Type B pancreatic cell (in vitro differentiated cells): ENCODE measurements at regions not wholly inside any gene's neighbourhood (a gene's known extent, or its start where the extent isn't known, plus 50 kb on each side); places are given as distances from the start of the nearest gene placed in this dataset.

Source experiments
- DNase-seq: peaks from one replicate; pipeline ENCODE4 v3.0.0; 2021; ENCODE audit warnings: mixed read lengths; ENCODE audit not compliant: unreplicated experiment; ENCODE audit errors: extremely low spot score
- H3K27ac Mint-ChIP-seq: 2 replicates; pipeline ENCODE4 v1.8.0; 2021; ENCODE audit warnings: mild to moderate bottlenecking, mixed read lengths
- H3K27me3 Mint-ChIP-seq: 2 replicates; pipeline ENCODE4 v1.8.0; 2021; ENCODE audit warnings: mixed read lengths
- H3K36me3 Mint-ChIP-seq: 2 replicates; pipeline ENCODE4 v1.8.0; 2021; ENCODE audit warnings: mixed read lengths
- H3K4me1 Mint-ChIP-seq: one replicate; pipeline ENCODE4 v1.8.0; 2021; ENCODE audit warnings: mixed read lengths; ENCODE audit not compliant: unreplicated experiment
- H3K4me3 Mint-ChIP-seq: 2 replicates; pipeline ENCODE4 v1.8.0; 2021; ENCODE audit warnings: mild to moderate bottlenecking, mixed read lengths
- H3K9me3 Mint-ChIP-seq: 2 replicates; pipeline ENCODE4 v1.8.0; 2021; ENCODE audit warnings: mixed read lengths
- TF ChIP-seq, protein P1 (sequence below): fragments of 200-600 bp; sonication (generic); conservative IDR thresholded peaks from 2 replicates; pipeline ENCODE4 v1.5.0; 2021; ENCODE audit warnings: antibody characterized with exemption, mild to moderate bottlenecking

GRCh38 chr5:158256096-158256495 is 397.2 kb upstream of the CLINT1 start:
- no peaks in the 10 kb centered on the region for H3K27me3 Mint-ChIP-seq
- no peaks in the 10 kb centered on the region for H3K9me3 Mint-ChIP-seq
- H3K27ac Mint-ChIP-seq, result no peak overlapping the region
- no peaks in the 10 kb centered on the region for H3K36me3 Mint-ChIP-seq
- no peak overlapping the region for H3K4me3 Mint-ChIP-seq
- H3K4me1 Mint-ChIP-seq, result no peaks in the 10 kb centered on the region
- DNase-seq, result no peak
- TF ChIP-seq, protein P1, sequence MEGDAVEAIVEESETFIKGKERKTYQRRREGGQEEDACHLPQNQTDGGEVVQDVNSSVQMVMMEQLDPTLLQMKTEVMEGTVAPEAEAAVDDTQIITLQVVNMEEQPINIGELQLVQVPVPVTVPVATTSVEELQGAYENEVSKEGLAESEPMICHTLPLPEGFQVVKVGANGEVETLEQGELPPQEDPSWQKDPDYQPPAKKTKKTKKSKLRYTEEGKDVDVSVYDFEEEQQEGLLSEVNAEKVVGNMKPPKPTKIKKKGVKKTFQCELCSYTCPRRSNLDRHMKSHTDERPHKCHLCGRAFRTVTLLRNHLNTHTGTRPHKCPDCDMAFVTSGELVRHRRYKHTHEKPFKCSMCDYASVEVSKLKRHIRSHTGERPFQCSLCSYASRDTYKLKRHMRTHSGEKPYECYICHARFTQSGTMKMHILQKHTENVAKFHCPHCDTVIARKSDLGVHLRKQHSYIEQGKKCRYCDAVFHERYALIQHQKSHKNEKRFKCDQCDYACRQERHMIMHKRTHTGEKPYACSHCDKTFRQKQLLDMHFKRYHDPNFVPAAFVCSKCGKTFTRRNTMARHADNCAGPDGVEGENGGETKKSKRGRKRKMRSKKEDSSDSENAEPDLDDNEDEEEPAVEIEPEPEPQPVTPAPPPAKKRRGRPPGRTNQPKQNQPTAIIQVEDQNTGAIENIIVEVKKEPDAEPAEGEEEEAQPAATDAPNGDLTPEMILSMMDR, result no peak

GRCh38 chr5:158255609-158256008 is 396.7 kb upstream of the CLINT1 start:
- no peak for DNase-seq
- Mint-ChIP-seq H3K4me1 (no peaks in the 10 kb centered on the region), H3K27me3 (no peaks in the 10 kb centered on the region), H3K9me3 (no peaks in the 10 kb centered on the region), H3K4me3 (no peak overlapping the region), H3K36me3 (no peaks in the 10 kb centered on the region), H3K27ac (no peak overlapping the region)
- TF ChIP-seq, protein P1, result no peak

DNA sequence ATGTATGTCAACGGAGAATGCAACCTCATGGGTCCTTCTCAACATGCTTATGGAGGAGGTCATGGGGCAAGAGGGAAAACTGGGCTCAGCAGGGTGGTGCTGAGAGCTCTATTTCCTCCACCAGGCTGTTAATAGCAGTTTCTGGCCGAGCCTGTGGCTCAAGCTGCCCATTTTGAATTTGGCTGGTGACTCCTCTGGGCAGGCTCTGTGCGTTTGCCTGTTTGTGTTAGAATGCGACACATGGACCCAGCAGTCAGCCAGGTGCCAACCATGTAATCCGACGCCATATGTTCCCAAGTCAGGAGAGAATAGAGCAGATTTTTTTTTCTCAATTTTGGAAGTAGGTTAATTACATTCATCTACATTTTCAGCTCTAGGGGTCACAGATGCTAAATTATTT is 387.7 kb upstream of the CLINT1 start:
- Mint-ChIP-seq H3K27ac (no peak overlapping the region), H3K4me1 (no peaks in the 10 kb centered on the region), H3K4me3 (no peak overlapping the region), H3K36me3 (no peaks in the 10 kb centered on the region), H3K27me3 (peaks cover 5% of the 10 kb centered on the region), H3K9me3 (no peaks in the 10 kb centered on the region)
- no peak for DNase-seq
- TF ChIP-seq, protein P1, result no peak

GRCh38 chr5:158245513-158245912 is 386.6 kb upstream of the CLINT1 start:
- H3K27ac Mint-ChIP-seq, result no peak overlapping the region
- H3K4me3 Mint-ChIP-seq, result no peak overlapping the region
- H3K36me3 Mint-ChIP-seq, result no peaks in the 10 kb centered on the region
- no peak for DNase-seq
- peaks cover 7% of the 10 kb centered on the region for H3K27me3 Mint-ChIP-seq
- TF ChIP-seq, protein P1, result no peak
- H3K4me1 Mint-ChIP-seq, result no peaks in the 10 kb centered on the region
- H3K9me3 Mint-ChIP-seq, result no peaks in the 10 kb centered on the region

- Mint-ChIP-seq H3K27me3 (peaks cover 10% of the 10 kb centered on the region), H3K27ac (no peak overlapping the region), H3K9me3 (no peaks in the 10 kb centered on the region), H3K36me3 (no peaks in the 10 kb centered on the region), H3K4me1 (no peaks in the 10 kb centered on the region), H3K4me3 (no peak overlapping the region)
- TF ChIP-seq, protein P1, result no peak
- no peak for DNase-seq
These were observed 385.9 kb upstream of the CLINT1 start for GRCh38 chr5:158244882-158245281.
